AG04450 (cell line): ENCODE measurements at regions not wholly inside any gene's neighbourhood (a gene's known extent, or its start where the extent isn't known, plus 50 kb on each side); places are given as distances from the start of the nearest gene placed in this dataset.

ENCODE experiments used
- CTCF ChIA-PET: fragments of 300-600, 350-600 bp; formaldehyde crosslinking; extraction: SDS; loops from one replicate; lab custom pipeline; 2022; ENCODE audit warnings: antibody characterized with exemption, inconsistent platforms; lab: Charles Lee
- POLR2A ChIA-PET: fragments of 350-600 bp; formaldehyde crosslinking; extraction: SDS; loops from one replicate; lab custom pipeline; 2021; ENCODE audit warnings: antibody characterized with exemption, inconsistent platforms; lab: Yijun Ruan, JAX
- DNase-seq: peaks from one replicate; pipeline ENCODE4 v3.0.0-alpha.2; 2011; ENCODE audit warnings: low read depth, low spot score
- H3K27ac ChIP-seq: one replicate; pipeline ENCODE4 v1.5.1; 2012; ENCODE audit warnings: low read depth, low read length, control low read depth
- H3K27me3 ChIP-seq: one replicate; pipeline ENCODE4 v1.6.0; 2012; ENCODE audit warnings: low read length; ENCODE audit not compliant: control insufficient read depth, insufficient read depth
- H3K4me3 ChIP-seq: 2 replicates; pipeline ENCODE4 v1.5.1; 2011; ENCODE audit warnings: mild to moderate bottlenecking, low read depth, low read length, control low read depth
- H3K9me3 ChIP-seq: 2 replicates; pipeline ENCODE4 v1.5.1; 2012; ENCODE audit warnings: low read length; ENCODE audit not compliant: control insufficient read depth, insufficient read depth
- CTCF ChIP-seq: IDR thresholded peaks from 2 replicates; pipeline ENCODE4 v1.5.1; 2011; ENCODE audit warnings: low read depth, low read length, control low read depth, inconsistent platforms

- ChIA-PET POLR2A (no interaction called here), CTCF (no interaction called here)
- TF ChIP-seq CTCF: no peak
- H3K9me3 ChIP-seq: no peaks in the 10 kb centered on the region; the same call in 1 of the 2 replicates
- no peak overlapping the region for H3K27ac ChIP-seq
- no peaks in the 10 kb centered on the region for H3K27me3 ChIP-seq
- no peak overlapping the region for H3K4me3 ChIP-seq
- DNase-seq: no peak
Measured at GRCh38 chr6:153401751-153402150, 270.7 kb upstream of the RGS17 start.

GRCh38 chr6:153392156-153392555 is 261.1 kb upstream of the RGS17 start:
- ChIA-PET CTCF (no interaction called here), POLR2A (no interaction called here)
- TF ChIP-seq CTCF: no peak
- no peak for DNase-seq
- no peak overlapping the region for H3K4me3 ChIP-seq
- no peaks in the 10 kb centered on the region; the same call in 1 of the 2 replicates for H3K9me3 ChIP-seq
- no peak overlapping the region for H3K27ac ChIP-seq
- H3K27me3 ChIP-seq: no peaks in the 10 kb centered on the region

GRCh38 chr6:153373869-153374268 is 242.8 kb upstream of the RGS17 start:
- H3K4me3 ChIP-seq: no peak overlapping the region
- ChIA-PET CTCF (no interaction called here), POLR2A (no interaction called here)
- H3K9me3 ChIP-seq: peaks cover 7% of the 10 kb centered on the region; the same call in 1 of the 2 replicates
- H3K27me3 ChIP-seq: no peaks in the 10 kb centered on the region
- DNase-seq: no peak
- TF ChIP-seq CTCF: no peak
- no peak overlapping the region for H3K27ac ChIP-seq

GRCh38 chr6:153368131-153368530 is 237.0 kb upstream of the RGS17 start:
- ChIA-PET POLR2A (no interaction called here), CTCF (no interaction called here)
- TF ChIP-seq CTCF: no peak
- no peak overlapping the region for H3K27ac ChIP-seq
- no peak for DNase-seq
- H3K9me3 ChIP-seq: peaks cover 7% of the 10 kb centered on the region; the same call in 1 of the 2 replicates
- H3K4me3 ChIP-seq: no peak overlapping the region
- H3K27me3 ChIP-seq: no peaks in the 10 kb centered on the region

GRCh38 chr6:153367021-153367420 is 235.9 kb upstream of the RGS17 start:
- no peak overlapping the region for H3K4me3 ChIP-seq
- DNase-seq: no peak
- POLR2A ChIA-PET: no interaction called here
- H3K27me3 ChIP-seq: no peaks in the 10 kb centered on the region
- TF ChIP-seq CTCF: no peak
- H3K9me3 ChIP-seq: peaks cover 7% of the 10 kb centered on the region; the same call in 1 of the 2 replicates
- CTCF ChIA-PET: no interaction called here
- H3K27ac ChIP-seq: no peak overlapping the region
